ENCODE measurements at regions not wholly inside any gene's neighbourhood (a gene's known extent, or its start where the extent isn't known, plus 50 kb on each side); places are given as distances from the start of the nearest gene placed in this dataset.

DNA sequence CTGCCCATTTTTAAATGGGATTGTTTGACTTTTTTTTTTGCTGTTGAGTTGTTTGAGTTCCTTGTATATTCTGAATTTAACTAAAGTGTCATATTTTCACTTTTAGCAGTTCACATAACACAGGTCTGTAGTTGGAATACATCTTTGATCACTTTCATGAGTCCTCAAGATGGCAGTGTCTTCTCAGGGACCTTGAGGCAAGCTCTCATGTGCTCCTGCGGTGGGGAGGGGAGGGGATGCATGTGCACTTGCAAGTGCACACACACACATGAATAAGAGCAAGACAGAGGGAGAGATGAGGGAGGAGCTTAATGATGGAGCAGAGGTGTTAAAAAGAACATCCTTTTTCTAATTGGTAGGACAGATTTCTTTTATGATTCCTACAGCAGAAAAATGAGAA lies 291.4 kb upstream of the OR4E1 start:
- H3K23ac ChIP-seq (ENCODE audit: low read depth, low read length), result no peak overlapping the region
- H3K4ac ChIP-seq (ENCODE audit: low read depth, low read length), result no peak overlapping the region
- H3K36me3 ChIP-seq (ENCODE audit: control insufficient read depth, insufficient read depth, low read length), result no peaks in the 10 kb centered on the region
- dilution Hi-C loops (cut with HindIII; ENCODE audit: low sequenced_read_pairs, unreplicated experiment) (no loop called here), intact Hi-C loops (cut with micrococcal nuclease) (no loop called here), in situ Hi-C loops (cut with MboI; ENCODE audit: low sequenced_read_pairs) (no loop called here)
- DNase-seq (no peak), ATAC-seq (ENCODE audit: low read depth) (no peak)
- H3K9ac ChIP-seq (ENCODE audit: low read depth, low read length), result no peak overlapping the region
- H3K27me3 ChIP-seq (ENCODE audit: control insufficient read depth, insufficient read depth, low read length), result no peaks in the 10 kb centered on the region
- no peak overlapping the region for H2BK20ac ChIP-seq (ENCODE audit: low read depth, low read length)
- H4K91ac ChIP-seq (ENCODE audit: insufficient read depth, low read depth, low read length), result no peak overlapping the region
- ChIA-PET CTCF (no interaction called here), POLR2A (ENCODE audit: unreplicated experiment) (no interaction called here)
- no peaks in the 10 kb centered on the region for H3K79me1 ChIP-seq (ENCODE audit: low read depth in 1 of 2, low read length in 2 of 2)
- H3K27ac ChIP-seq (ENCODE audit: insufficient read depth, low read length), result no peak overlapping the region
- H2AK5ac ChIP-seq (ENCODE audit: low read depth, low read length), result no peak overlapping the region
- H3K4me2 ChIP-seq (ENCODE audit: low read depth, low read length), result no peak overlapping the region
- H2AFZ ChIP-seq (replicated peaks; ENCODE audit: low read length, poor library complexity), result no peak overlapping the region
- no peak overlapping the region for H2BK5ac ChIP-seq (ENCODE audit: low read depth, low read length, poor library complexity, severe bottlenecking)
- H3K14ac ChIP-seq (replicated peaks; ENCODE audit: low read depth, low read length), result no peak overlapping the region
- H4K20me1 ChIP-seq (ENCODE audit: insufficient read depth, low read length), result no peaks in the 10 kb centered on the region
- no peak overlapping the region for H2BK15ac ChIP-seq (ENCODE audit: low read depth, low read length)
- H3K4me1 ChIP-seq (ENCODE audit: control insufficient read depth, insufficient read depth, low read length), result no peaks in the 10 kb centered on the region
- no peak overlapping the region for H3K56ac ChIP-seq (ENCODE audit: extremely low read depth, insufficient read depth, low read length)
- no TSS peak for BruUV-seq (replicated peaks)
- no peak overlapping the region for H4K8ac ChIP-seq (ENCODE audit: low read depth in 2 of 2, low read length in 2 of 2)
- H3K18ac ChIP-seq (ENCODE audit: low read depth, low read length), result no peak overlapping the region
- H2AK9ac ChIP-seq (replicated peaks; ENCODE audit: low read depth, low read length, poor library complexity), result no peak overlapping the region
- no peaks in the 10 kb centered on the region for H3K9me3 ChIP-seq (ENCODE audit: control insufficient read depth, insufficient read depth, low read length)
- H4K5ac ChIP-seq (ENCODE audit: low read depth, low read length), result no peak overlapping the region
- TF ChIP-seq, protein P1, sequence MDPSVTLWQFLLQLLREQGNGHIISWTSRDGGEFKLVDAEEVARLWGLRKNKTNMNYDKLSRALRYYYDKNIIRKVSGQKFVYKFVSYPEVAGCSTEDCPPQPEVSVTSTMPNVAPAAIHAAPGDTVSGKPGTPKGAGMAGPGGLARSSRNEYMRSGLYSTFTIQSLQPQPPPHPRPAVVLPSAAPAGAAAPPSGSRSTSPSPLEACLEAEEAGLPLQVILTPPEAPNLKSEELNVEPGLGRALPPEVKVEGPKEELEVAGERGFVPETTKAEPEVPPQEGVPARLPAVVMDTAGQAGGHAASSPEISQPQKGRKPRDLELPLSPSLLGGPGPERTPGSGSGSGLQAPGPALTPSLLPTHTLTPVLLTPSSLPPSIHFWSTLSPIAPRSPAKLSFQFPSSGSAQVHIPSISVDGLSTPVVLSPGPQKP (IDR thresholded peaks at IDR 0.05; ENCODE audit: borderline replicate concordance, low read depth, low read length), result no peak
- TF ChIP-seq MAZ (IDR thresholded peaks at IDR 0.05; ENCODE audit: borderline replicate concordance, low read depth, low read length) (no peak), CHD1 (IDR thresholded peaks at IDR 0.05; ENCODE audit: low read depth, low read length) (no peak), RAD21 (IDR thresholded peaks at IDR 0.05; ENCODE audit: low read length) (no peak), RCOR1 (IDR thresholded peaks at IDR 0.05; ENCODE audit: insufficient replicate concordance, low read length) (no peak), NFE2L2 (IDR thresholded peaks at IDR 0.05; ENCODE audit: low read depth, low read length) (no peak), RFX5 (IDR thresholded peaks at IDR 0.05; ENCODE audit: low read depth, low read length) (no peak), CEBPB (IDR thresholded peaks at IDR 0.05; ENCODE audit: low read depth, low read length) (no peak), SMC3 (IDR thresholded peaks at IDR 0.05; ENCODE audit: low read depth, low read length) (no peak), POLR2A (IDR thresholded peaks at IDR 0.05; ENCODE audit: low read depth, low read length) (no peak), MAFK (IDR thresholded peaks at IDR 0.05; ENCODE audit: low read depth, low read length) (no peak), FOS (IDR thresholded peaks at IDR 0.05; ENCODE audit: low read depth, low read length) (no peak), MXI1 (IDR thresholded peaks at IDR 0.05; ENCODE audit: borderline replicate concordance, low read depth, low read length) (no peak), BHLHE40 (IDR thresholded peaks at IDR 0.05; ENCODE audit: low read depth, low read length) (no peak)
- TF ChIP-seq, protein P2, sequence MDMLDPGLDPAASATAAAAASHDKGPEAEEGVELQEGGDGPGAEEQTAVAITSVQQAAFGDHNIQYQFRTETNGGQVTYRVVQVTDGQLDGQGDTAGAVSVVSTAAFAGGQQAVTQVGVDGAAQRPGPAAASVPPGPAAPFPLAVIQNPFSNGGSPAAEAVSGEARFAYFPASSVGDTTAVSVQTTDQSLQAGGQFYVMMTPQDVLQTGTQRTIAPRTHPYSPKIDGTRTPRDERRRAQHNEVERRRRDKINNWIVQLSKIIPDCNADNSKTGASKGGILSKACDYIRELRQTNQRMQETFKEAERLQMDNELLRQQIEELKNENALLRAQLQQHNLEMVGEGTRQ (IDR thresholded peaks at IDR 0.05; ENCODE audit: low read depth, low read length), result no peak
- TF ChIP-seq, protein P3, sequence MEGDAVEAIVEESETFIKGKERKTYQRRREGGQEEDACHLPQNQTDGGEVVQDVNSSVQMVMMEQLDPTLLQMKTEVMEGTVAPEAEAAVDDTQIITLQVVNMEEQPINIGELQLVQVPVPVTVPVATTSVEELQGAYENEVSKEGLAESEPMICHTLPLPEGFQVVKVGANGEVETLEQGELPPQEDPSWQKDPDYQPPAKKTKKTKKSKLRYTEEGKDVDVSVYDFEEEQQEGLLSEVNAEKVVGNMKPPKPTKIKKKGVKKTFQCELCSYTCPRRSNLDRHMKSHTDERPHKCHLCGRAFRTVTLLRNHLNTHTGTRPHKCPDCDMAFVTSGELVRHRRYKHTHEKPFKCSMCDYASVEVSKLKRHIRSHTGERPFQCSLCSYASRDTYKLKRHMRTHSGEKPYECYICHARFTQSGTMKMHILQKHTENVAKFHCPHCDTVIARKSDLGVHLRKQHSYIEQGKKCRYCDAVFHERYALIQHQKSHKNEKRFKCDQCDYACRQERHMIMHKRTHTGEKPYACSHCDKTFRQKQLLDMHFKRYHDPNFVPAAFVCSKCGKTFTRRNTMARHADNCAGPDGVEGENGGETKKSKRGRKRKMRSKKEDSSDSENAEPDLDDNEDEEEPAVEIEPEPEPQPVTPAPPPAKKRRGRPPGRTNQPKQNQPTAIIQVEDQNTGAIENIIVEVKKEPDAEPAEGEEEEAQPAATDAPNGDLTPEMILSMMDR (conservative IDR thresholded peaks at IDR 0.05; ENCODE audit: low read depth, low read length), result no peak
- H3K4me3 ChIP-seq (ENCODE audit: insufficient read depth, low read depth, low read length), result no peak overlapping the region
- H3K9me1 ChIP-seq (ENCODE audit: insufficient read depth, low read length), result no peaks in the 10 kb centered on the region
- WGBS, 2 experiments (ENCODE audit: extremely low coverage in 2 of 2, insufficient read length in 1 of 2), result no CpG with 5 or more reads among the region's 1 CpG
- no peak overlapping the region for H2BK120ac ChIP-seq (ENCODE audit: low read depth, low read length)

Data from IMR-90 (cell line).